ENCODE measurements at regions not wholly inside any gene's neighbourhood (a gene's known extent, or its start where the extent isn't known, plus 50 kb on each side); places are given as distances from the start of the nearest gene placed in this dataset.
A peak's percentile ranks its signal among the peaks of the same experiment; 100 is the strongest.

DNA sequence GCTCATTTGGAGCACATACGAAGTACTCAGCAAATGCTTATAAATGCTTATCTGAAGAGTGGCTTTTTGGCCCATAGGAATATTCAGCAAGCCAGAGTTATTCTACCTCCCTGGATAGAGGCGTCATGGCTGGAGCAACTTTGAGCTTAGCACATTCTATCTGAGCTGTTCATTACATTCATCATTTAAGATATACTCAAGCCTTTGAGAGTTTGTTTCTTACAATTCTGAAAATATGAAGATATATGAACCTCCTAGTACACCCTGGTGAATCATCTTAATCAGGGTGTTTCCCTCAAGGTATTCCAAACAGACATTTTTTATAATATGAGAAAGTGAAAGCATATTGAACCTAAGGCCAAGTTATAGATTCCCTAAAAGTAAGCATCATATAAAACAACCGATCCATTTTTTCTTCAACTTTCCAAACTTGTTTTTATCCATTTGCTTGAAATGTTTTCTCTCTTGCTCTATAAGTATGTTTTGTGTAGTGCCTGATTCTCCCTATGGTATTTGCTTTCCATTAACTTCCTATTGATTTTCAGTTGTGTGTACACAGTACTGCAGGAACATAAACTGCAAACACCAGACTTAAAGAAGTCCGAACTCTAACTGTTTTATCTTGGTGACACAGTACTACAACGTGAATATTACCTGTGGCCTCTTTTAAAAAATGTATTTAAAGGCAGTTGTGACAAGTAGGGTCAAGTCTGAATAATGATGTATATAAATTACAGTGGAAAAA lies 139.7 kb upstream of the PTPRK start:
- peak overlapping the region in 1 of 2 donors; percentile 21 for H3K27ac Mint-ChIP-seq
- no peak for DNase-seq
- H3K9me3 Mint-ChIP-seq, result peaks cover 0 to 6% of the 10 kb centered on the region in 2 donors
- no peak overlapping the region for H3K4me3 Mint-ChIP-seq
- H3K4me1 Mint-ChIP-seq, result peaks cover 53% of the 10 kb centered on the region
- H3K27me3 Mint-ChIP-seq, result no peaks in the 10 kb centered on the region
- no peak for ATAC-seq

DNA sequence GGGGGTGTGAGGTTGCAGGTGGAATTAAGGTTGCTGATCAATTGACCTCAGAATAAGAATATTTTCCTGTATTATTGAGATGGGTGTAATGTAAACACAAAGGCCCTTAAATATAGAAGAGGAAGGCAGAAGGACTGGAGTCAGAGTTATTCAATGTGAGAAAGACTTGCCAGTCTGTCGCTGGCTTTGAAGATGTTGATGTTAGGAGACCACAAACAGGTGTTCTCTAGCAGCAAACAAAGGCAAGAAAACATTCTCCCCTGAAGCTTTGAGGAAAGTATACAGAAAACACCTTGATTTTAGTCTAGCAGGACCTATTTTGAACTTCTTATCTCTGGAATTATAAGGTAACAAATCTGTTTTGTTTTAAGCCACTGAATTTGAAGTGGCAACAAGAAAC lies 138.9 kb upstream of the PTPRK start:
- Mint-ChIP-seq H3K4me3 (no peak overlapping the region), H3K4me1 (peaks cover 54% of the 10 kb centered on the region), H3K27me3 (no peaks in the 10 kb centered on the region), H3K27ac (no peak overlapping the region), H3K9me3 (peaks cover 0 to 6% of the 10 kb centered on the region in 2 donors)
- DNase-seq, result no peak
- ATAC-seq, result no peak

DNA sequence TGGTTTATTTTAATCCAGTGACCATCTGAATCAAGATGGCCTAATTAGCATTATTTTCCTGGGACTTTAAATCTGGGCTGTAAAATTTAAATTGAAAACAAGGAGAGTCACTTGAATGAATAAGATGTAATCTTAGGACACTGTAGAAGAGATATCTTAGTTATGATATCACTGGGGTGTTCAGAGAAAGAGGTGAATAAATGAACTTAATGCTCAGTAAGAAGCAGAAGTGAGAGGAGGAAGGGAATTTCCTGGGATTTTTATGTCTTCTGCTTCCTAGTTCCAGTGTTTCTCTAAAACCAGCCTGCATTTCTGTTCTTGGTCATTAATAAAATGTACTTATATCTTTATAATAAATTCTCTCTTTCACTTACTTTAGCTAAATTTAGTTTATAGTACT lies 136.8 kb upstream of the PTPRK start:
- H3K4me3 Mint-ChIP-seq, result peak overlapping the region; percentile 48 to 79
- H3K4me1 Mint-ChIP-seq, result peaks cover 54% of the 10 kb centered on the region
- peak overlapping the region; percentile 44 to 94 for H3K27ac Mint-ChIP-seq
- no peak for ATAC-seq
- H3K9me3 Mint-ChIP-seq, result peaks cover 0 to 13% of the 10 kb centered on the region in 2 donors
- no peaks in the 10 kb centered on the region for H3K27me3 Mint-ChIP-seq
- no peak for DNase-seq

DNA sequence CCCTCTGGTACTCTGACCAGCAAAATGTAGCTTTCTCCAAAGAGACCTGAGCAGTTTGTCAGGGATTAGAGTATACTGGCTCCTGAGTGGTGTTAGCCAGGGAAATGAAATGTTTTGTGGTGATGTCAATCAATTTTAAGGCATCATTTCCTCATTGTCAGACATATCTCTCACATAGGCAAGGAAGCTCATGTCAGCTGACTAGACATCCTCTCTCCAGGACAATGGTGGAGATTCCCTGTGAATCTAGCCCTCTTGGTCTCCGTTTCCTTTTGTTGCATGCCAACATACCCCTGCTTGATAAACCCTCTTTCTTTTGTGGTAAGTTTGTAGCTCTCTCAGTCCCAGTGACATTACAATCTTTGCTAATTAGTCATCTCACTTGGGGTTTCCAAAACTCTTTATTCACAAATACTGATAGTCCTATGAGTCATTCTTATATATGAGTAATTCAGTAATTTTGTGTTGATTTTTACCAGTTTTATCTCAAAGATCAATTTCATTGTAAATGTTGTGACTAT lies 135.6 kb upstream of the PTPRK start:
- H3K9me3 Mint-ChIP-seq, result peaks cover 6 to 18% of the 10 kb centered on the region in 2 donors
- H3K4me1 Mint-ChIP-seq, result peaks cover 54% of the 10 kb centered on the region
- peak overlapping the region; percentile 0 to 56 for H3K4me3 Mint-ChIP-seq
- H3K27me3 Mint-ChIP-seq, result no peaks in the 10 kb centered on the region
- peak; percentile 99 for ATAC-seq
- peak; percentile 44 to 47 for DNase-seq
- peak overlapping the region; percentile 87 to 96 for H3K27ac Mint-ChIP-seq

DNA sequence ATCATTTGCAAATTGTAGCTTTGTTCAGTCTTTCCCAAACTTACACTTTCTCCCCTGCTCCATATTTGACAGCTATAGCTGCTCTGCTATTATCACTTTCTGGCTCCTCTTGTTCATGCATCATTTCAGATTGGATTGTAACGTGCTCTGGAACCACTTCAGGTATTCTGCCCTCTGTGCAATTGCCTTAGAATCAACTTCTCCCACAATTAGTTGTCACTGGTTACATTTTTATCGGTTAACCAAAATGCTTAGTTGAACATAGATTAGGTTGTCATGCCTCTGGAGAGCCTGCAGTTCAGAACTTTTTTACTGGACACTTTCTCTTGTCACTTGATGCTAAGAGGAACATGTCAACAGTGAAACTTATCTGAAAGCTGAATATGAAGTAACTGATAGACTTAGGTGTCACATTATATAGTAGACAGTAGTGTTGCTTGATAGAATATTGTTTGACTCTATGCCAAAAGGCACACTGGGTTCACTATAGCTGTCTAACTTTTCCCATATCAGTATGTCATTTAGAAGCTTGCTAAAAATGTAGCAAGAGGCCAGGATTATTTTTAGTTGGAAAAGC lies 127.7 kb upstream of the PTPRK start:
- Mint-ChIP-seq H3K27me3 (peaks cover 15% of the 10 kb centered on the region), H3K4me1 (peaks cover 19% of the 10 kb centered on the region), H3K4me3 (no peak overlapping the region), H3K27ac (peak overlapping the region in 1 of 2 donors; percentile 16), H3K9me3 (peaks cover 13 to 23% of the 10 kb centered on the region in 2 donors)
- DNase-seq, result no peak
- no peak for ATAC-seq

DNA sequence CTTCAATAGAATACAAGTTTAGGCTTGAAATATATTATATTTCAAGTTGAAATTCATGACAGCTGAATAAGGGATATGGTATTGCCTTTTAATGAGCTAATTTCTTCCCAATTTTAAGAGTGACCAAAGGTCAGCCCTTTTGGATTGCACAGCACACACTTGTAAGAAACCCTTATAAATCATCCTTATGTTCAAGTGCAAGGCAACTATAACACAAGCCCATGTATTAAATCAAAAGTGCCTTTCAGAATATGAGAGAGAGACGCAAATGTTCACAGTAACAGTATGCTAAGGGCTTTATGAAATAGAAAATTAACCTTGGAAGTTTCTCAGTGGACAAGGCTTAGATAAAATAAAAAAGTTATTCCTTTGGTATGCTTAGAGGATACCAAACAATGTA lies 121.7 kb upstream of the PTPRK start:
- Mint-ChIP-seq H3K9me3 (peaks cover 7 to 11% of the 10 kb centered on the region in 2 donors), H3K4me1 (no peaks in the 10 kb centered on the region), H3K4me3 (no peak overlapping the region), H3K27me3 (peaks cover 14% of the 10 kb centered on the region), H3K27ac (no peak overlapping the region)
- DNase-seq (no peak), ATAC-seq (no peak)

DNA sequence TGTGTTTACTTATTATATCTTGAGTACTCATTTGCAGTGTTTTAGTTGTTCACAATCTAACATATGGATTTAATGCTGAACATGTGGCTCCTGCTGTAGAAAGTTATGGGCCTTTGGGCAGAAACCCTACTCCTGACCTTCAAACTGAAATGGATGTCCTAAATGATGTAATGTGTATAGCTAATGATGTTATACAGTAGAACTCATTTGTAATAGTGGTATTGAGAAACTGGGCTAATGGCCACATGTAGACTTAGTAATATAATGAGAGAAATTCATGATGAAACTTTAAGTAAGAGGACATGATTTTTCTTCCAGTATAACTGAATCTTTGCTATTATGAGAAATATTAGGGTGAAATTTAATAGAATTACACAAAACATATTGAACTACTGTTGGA lies 121.3 kb upstream of the PTPRK start:
- H3K27ac Mint-ChIP-seq, result no peak overlapping the region

DNA sequence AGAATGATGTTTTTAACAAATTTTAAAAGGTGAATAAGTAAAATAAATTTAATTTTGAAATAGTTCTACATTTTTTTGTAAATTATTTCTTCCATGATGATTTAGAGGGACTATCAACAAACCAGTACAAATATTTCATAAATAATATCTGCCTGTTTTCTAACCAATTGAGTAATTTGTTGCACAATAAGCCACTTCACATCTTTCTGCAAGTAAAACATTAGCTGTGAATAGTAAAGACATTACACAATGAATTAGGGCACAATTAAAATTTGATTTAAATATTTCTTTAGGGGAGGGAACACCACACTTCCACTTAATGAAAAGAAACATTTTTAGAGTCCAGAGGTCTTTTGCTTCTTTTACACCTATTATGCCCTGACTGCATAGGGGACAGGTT lies 118.4 kb upstream of the PTPRK start:
- Mint-ChIP-seq H3K27ac (no peak overlapping the region), H3K4me1 (no peaks in the 10 kb centered on the region), H3K9me3 (no peaks in the 10 kb centered on the region), H3K27me3 (peaks cover 15% of the 10 kb centered on the region), H3K4me3 (no peak overlapping the region)
- DNase-seq, result no peak
- no peak for ATAC-seq

More for the DNA sequence above, 121.3 kb upstream of the PTPRK start:
- no peak overlapping the region for H3K4me3 Mint-ChIP-seq
- ATAC-seq, result no peak
- peaks cover 7 to 11% of the 10 kb centered on the region in 2 donors for H3K9me3 Mint-ChIP-seq
- no peak for DNase-seq
- peaks cover 14% of the 10 kb centered on the region for H3K27me3 Mint-ChIP-seq
- no peaks in the 10 kb centered on the region for H3K4me1 Mint-ChIP-seq

DNA sequence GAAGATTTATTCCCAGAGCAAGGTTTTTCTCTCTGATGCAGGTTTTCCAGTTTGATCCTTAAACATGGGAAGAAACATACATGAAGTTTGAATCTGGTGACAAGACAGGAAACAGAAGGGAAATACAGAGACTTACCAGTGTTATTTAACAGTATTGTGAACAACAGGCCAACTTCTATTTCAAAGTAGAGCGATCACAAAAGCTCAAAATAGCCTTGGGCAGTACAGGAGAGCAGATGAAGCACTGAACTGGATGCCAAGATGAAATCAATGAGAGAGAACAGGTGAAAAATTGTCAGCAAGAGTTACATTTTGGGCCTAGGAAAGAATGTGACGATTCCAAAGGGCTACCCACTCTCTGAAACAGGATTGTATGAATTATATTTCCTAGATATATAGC lies 114.8 kb upstream of the PTPRK start:
- no peak overlapping the region for H3K4me3 Mint-ChIP-seq
- ATAC-seq, result no peak
- H3K27ac Mint-ChIP-seq, result no peak overlapping the region
- H3K9me3 Mint-ChIP-seq, result no peaks in the 10 kb centered on the region
- no peak for DNase-seq
- H3K27me3 Mint-ChIP-seq, result peaks cover 15% of the 10 kb centered on the region
- H3K4me1 Mint-ChIP-seq, result no peaks in the 10 kb centered on the region

DNA sequence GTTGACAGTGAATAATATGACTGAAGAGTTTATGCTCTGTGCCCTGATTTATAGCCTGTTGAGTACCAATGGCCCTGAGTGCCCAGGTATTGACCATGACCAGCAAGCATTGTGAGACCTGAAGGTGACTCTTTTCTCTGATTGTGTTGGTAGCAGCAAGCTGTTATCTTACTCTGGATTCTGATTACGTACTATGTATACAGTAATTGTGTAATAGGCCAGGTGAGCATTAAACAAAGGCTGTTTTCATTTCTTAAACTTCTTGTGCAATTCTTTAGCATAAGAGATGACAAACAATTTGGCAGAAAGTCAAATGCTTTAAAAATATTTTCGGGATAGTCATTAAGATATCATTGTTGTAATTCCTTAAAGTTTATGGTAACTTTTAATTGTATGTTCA lies 111.7 kb upstream of the PTPRK start:
- no peak for ATAC-seq
- H3K27ac Mint-ChIP-seq, result no peak overlapping the region

DNA sequence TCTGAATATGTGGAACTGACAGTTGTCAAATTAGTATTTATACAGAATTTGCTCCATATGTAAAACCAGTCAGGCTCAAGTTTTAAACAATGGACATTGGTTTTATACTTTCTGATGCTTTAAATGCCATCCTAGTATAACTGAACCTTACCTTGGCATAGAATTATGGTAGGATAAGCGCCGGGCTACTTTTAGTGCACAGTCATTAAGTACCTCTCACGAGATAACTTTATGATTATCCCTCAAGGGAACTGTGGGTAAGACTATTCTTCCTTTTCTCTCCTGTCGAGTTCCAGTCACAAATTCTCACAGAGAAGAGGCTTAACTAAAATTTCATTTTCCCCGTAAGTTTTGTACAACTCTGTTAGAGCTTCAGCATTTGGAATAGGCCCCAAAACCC lies 110.6 kb upstream of the PTPRK start:
- no peak overlapping the region for H3K27ac Mint-ChIP-seq
- peaks cover 6% of the 10 kb centered on the region for H3K4me1 Mint-ChIP-seq
- H3K9me3 Mint-ChIP-seq, result no peaks in the 10 kb centered on the region
- no peak overlapping the region for H3K4me3 Mint-ChIP-seq
- ATAC-seq, result no peak
- no peak for DNase-seq
- peaks cover 7% of the 10 kb centered on the region for H3K27me3 Mint-ChIP-seq

More for the DNA sequence above, 111.7 kb upstream of the PTPRK start:
- H3K27me3 Mint-ChIP-seq, result peaks cover 13% of the 10 kb centered on the region
- H3K9me3 Mint-ChIP-seq, result no peaks in the 10 kb centered on the region
- no peaks in the 10 kb centered on the region for H3K4me1 Mint-ChIP-seq
- DNase-seq, result no peak
- no peak overlapping the region for H3K4me3 Mint-ChIP-seq

DNA sequence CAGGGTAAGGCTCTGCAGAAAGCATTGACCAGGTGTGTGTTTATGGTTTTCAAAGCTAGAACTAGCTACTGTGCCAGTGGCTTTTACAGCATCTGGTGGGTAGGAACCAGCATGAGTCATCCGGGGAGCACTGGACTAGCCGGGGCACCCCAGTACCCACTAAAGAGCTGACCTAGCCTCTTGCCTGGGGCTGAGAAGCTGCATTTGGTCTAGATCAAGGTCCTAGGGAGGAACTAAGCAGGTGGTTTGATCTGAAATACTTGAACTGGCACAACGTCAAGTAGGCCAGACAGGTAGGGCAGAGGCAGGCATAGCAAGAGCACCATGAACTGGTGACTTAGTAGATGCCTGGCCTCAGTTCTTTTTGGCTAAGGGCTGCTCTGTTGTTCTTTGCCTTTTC lies 109.8 kb upstream of the PTPRK start:
- no peak overlapping the region for H3K27ac Mint-ChIP-seq
- no peaks in the 10 kb centered on the region for H3K27me3 Mint-ChIP-seq
- ATAC-seq, result no peak
- no peaks in the 10 kb centered on the region for H3K9me3 Mint-ChIP-seq
- peaks cover 8% of the 10 kb centered on the region for H3K4me1 Mint-ChIP-seq
- DNase-seq, result no peak
- H3K4me3 Mint-ChIP-seq, result no peak overlapping the region

DNA sequence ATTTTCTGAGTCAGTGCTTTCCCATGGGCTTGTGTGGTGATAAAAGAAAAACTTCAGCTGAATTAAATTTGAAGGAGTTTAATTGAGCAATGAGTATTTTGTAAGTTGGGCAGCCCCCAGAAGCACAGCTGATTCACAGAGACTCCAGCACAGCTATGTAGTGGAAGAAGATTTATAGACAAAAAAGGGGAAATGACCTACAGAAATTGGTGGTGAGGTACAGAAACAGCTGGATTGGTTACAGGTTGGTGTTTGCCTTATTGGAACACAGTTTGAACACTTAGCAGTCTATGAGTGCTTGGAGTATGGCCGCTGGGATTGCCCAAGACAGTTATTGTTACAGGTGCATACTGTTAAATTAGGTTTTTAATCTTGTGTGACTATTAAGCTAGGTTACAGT lies 96.9 kb upstream of the PTPRK start:
- Mint-ChIP-seq H3K4me3 (no peak overlapping the region), H3K27ac (no peak overlapping the region), H3K27me3 (peaks cover 12% of the 10 kb centered on the region), H3K4me1 (no peaks in the 10 kb centered on the region), H3K9me3 (peaks cover 15 to 25% of the 10 kb centered on the region in 2 donors)
- ATAC-seq, result no peak
- DNase-seq, result no peak

DNA sequence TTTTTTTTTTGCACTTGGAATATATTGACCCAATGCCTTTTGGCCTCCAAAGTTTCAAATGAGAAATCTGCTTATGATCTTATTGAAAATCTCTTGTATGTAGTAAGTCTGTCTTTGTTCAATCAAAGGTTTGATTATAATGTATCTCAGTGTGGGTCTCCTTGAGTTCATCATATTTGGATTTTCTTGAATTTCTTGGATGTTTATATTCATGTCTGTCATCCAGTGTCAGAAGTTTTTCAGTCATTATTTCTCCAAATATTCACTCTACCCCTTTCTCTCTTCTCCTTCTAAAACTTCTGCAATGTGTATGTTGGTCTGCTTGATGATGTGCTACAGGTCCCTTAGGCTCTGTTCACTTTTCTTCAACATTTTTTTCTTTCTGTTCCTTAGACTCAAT lies 95.9 kb upstream of the PTPRK start:
- DNase-seq (no peak), ATAC-seq (no peak)
- H3K4me1 Mint-ChIP-seq, result no peaks in the 10 kb centered on the region
- peaks cover 12% of the 10 kb centered on the region for H3K27me3 Mint-ChIP-seq
- H3K27ac Mint-ChIP-seq, result no peak overlapping the region
- H3K9me3 Mint-ChIP-seq, result peaks cover 15 to 25% of the 10 kb centered on the region in 2 donors
- no peak overlapping the region for H3K4me3 Mint-ChIP-seq

DNA sequence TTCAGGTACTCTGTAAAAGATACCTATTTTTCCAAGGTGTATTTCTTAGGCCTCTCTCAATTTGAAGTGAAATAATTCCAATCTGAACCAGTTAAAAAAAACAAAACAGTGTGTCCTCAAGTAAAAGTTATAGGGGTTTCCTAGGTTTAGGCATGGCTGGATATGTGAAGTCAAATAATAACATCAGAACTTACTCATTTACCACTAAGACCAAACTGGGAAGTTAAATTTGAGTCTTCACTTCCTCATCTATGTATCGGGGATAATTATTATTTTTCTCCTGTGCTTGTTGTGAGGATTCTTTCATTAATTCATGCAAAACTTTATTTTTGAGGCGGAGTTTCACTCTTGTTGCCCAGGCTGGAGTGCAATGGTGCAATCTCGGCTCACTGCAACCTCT lies 86.2 kb upstream of the PTPRK start:
- no peaks in the 10 kb centered on the region for H3K9me3 Mint-ChIP-seq
- peaks cover 13% of the 10 kb centered on the region for H3K4me1 Mint-ChIP-seq
- no peak for DNase-seq
- H3K27me3 Mint-ChIP-seq, result peaks cover 8% of the 10 kb centered on the region
- H3K4me3 Mint-ChIP-seq, result no peak overlapping the region
- ATAC-seq, result no peak
- no peak overlapping the region for H3K27ac Mint-ChIP-seq

DNA sequence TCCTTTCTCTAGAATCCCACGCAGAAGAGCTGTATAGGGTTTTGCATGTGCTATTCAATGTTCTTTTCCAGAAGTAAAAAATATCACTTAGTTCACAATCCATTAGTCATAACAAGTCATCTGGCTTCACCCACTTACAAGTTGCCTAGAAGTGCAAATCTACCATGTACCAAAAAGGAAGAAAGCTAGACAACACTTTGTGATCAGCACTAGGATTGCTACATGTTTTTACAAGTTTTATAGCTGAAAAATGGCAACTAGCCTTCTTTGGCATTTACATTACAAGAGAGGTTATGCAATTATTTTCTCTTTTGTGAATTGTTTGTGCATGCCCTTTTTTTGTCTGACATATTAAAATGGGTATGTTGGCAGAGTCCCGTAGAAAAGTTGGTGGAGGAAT lies 85.6 kb upstream of the PTPRK start:
- ATAC-seq (no peak), DNase-seq (no peak)
- no peaks in the 10 kb centered on the region for H3K9me3 Mint-ChIP-seq
- peaks cover 20% of the 10 kb centered on the region for H3K4me1 Mint-ChIP-seq
- H3K27me3 Mint-ChIP-seq, result peaks cover 8% of the 10 kb centered on the region
- no peak overlapping the region for H3K4me3 Mint-ChIP-seq
- no peak overlapping the region for H3K27ac Mint-ChIP-seq
